ENCODE measurements at regions not wholly inside any gene's neighbourhood (a gene's known extent, or its start where the extent isn't known, plus 50 kb on each side); places are given as distances from the start of the nearest gene placed in this dataset.

DNA sequence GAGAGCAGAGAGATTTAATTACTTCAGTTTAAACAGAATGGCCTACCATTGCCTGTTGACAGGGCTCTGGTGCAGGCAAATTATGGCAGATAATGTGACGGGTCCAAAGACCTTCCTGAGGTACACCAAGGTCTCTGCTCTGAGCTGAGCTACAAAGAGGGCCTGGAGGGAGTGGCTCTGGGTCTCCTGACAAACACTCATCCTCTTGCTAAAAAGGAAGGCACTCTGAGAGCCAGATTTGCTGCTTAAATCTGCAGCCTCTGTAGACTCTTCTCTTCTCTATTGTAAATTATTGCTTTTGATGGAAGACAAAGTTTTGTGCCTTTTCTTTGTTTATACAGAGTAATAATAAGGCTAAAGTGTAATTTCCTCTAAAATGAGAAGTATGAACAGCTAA, 529.5 kb upstream of the FZD8 start:
- TF ChIP-seq, protein P1, sequence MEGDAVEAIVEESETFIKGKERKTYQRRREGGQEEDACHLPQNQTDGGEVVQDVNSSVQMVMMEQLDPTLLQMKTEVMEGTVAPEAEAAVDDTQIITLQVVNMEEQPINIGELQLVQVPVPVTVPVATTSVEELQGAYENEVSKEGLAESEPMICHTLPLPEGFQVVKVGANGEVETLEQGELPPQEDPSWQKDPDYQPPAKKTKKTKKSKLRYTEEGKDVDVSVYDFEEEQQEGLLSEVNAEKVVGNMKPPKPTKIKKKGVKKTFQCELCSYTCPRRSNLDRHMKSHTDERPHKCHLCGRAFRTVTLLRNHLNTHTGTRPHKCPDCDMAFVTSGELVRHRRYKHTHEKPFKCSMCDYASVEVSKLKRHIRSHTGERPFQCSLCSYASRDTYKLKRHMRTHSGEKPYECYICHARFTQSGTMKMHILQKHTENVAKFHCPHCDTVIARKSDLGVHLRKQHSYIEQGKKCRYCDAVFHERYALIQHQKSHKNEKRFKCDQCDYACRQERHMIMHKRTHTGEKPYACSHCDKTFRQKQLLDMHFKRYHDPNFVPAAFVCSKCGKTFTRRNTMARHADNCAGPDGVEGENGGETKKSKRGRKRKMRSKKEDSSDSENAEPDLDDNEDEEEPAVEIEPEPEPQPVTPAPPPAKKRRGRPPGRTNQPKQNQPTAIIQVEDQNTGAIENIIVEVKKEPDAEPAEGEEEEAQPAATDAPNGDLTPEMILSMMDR (conservative IDR thresholded peaks at IDR 0.05; ENCODE audit: low read length), result no peak
- no peak for TF ChIP-seq EZH2phosphoT487 (IDR thresholded peaks at IDR 0.05; ENCODE audit: borderline replicate concordance)

Measured in Loucy (cell line).